ENCODE measurements at regions not wholly inside any gene's neighbourhood (a gene's known extent, or its start where the extent isn't known, plus 50 kb on each side); places are given as distances from the start of the nearest gene placed in this dataset.

- Histone ChIP-seq H3K27ac (ENCODE audit: low read depth in 1 of 3, low read length in 2 of 3) (no peak overlapping the region), H3K4me1 (ENCODE audit: control insufficient read depth in 3 of 3, insufficient read depth in 2 of 3, low read depth in 1 of 3, low read length in 2 of 3) (no peaks in the 10 kb centered on the region), H3K36me3 (ENCODE audit: control insufficient read depth in 3 of 3, insufficient read depth in 2 of 3, low read depth in 1 of 3, low read length in 3 of 3) (no peaks in the 10 kb centered on the region), H3K9me3 (ENCODE audit: control insufficient read depth in 2 of 2, insufficient read depth in 1 of 2, low read depth in 1 of 2, low read length in 1 of 2) (no peaks in the 10 kb centered on the region), H3K27me3 (ENCODE audit: control insufficient read depth in 3 of 3, insufficient read depth in 3 of 3, low read length in 3 of 3) (peaks cover 0 to 4% (median 0%) of the 10 kb centered on the region in 3 donors), H3K4me3 (ENCODE audit: low read depth in 1 of 3, low read length in 3 of 3) (no peak overlapping the region)
- FAIRE-seq: no peak
- WGBS, 3 donors: 77 to 89% (median 84%) methylated on average over 6 of the region's 6 CpGs
- DNase-seq: no peak
These were observed 127.4 kb upstream of the CTTNBP2 start for GRCh38 chr7:118000480-118001202.

GRCh38 chr7:118003476-118003875, 130.2 kb upstream of the CTTNBP2 start:
- Histone ChIP-seq H3K9me3 (ENCODE audit: control insufficient read depth in 2 of 2, insufficient read depth in 1 of 2, low read depth in 1 of 2, low read length in 1 of 2) (no peaks in the 10 kb centered on the region), H3K4me1 (ENCODE audit: control insufficient read depth in 3 of 3, insufficient read depth in 2 of 3, low read depth in 1 of 3, low read length in 2 of 3) (no peaks in the 10 kb centered on the region), H3K27ac (ENCODE audit: low read depth in 1 of 3, low read length in 2 of 3) (no peak overlapping the region), H3K4me3 (ENCODE audit: low read depth in 1 of 3, low read length in 3 of 3) (no peak overlapping the region), H3K36me3 (ENCODE audit: control insufficient read depth in 3 of 3, insufficient read depth in 2 of 3, low read depth in 1 of 3, low read length in 3 of 3) (no peaks in the 10 kb centered on the region), H3K27me3 (ENCODE audit: control insufficient read depth in 3 of 3, insufficient read depth in 3 of 3, low read length in 3 of 3) (peaks cover 0 to 4% (median 0%) of the 10 kb centered on the region in 3 donors)
- WGBS, 3 donors: 48 to 79% (median 68%) methylated on average over 1 of the region's 1 CpG
- no peak for FAIRE-seq
- peak in 1 of 2 donors; percentile 4 for DNase-seq

- Histone ChIP-seq H3K27me3 (ENCODE audit: control insufficient read depth in 3 of 3, insufficient read depth in 3 of 3, low read length in 3 of 3) (peaks cover 0 to 4% (median 0%) of the 10 kb centered on the region in 3 donors), H3K27ac (ENCODE audit: low read depth in 1 of 3, low read length in 2 of 3) (no peak overlapping the region), H3K36me3 (ENCODE audit: control insufficient read depth in 3 of 3, insufficient read depth in 2 of 3, low read depth in 1 of 3, low read length in 3 of 3) (no peaks in the 10 kb centered on the region), H3K4me1 (ENCODE audit: control insufficient read depth in 3 of 3, insufficient read depth in 2 of 3, low read depth in 1 of 3, low read length in 2 of 3) (no peaks in the 10 kb centered on the region), H3K9me3 (ENCODE audit: control insufficient read depth in 2 of 2, insufficient read depth in 1 of 2, low read depth in 1 of 2, low read length in 1 of 2) (no peaks in the 10 kb centered on the region), H3K4me3 (ENCODE audit: low read depth in 1 of 3, low read length in 3 of 3) (no peak overlapping the region)
- 54 to 61% (median 56%) methylated on average over 4 of the region's 4 CpGs for WGBS, 3 donors
- FAIRE-seq (no peak), DNase-seq (no peak)
These were observed 131.8 kb upstream of the CTTNBP2 start for GRCh38 chr7:118005026-118005425.

- WGBS, 3 donors: 42 to 60% (median 53%) methylated on average over 5 of the region's 5 CpGs
- FAIRE-seq (no peak), DNase-seq (no peak)
- H3K27me3 ChIP-seq (ENCODE audit: control insufficient read depth in 3 of 3, insufficient read depth in 3 of 3, low read length in 3 of 3): peaks cover 0 to 4% (median 0%) of the 10 kb centered on the region in 3 donors
- H3K4me3 ChIP-seq (ENCODE audit: low read depth in 1 of 3, low read length in 3 of 3): no peak overlapping the region
- H3K9me3 ChIP-seq (ENCODE audit: control insufficient read depth in 2 of 2, insufficient read depth in 1 of 2, low read depth in 1 of 2, low read length in 1 of 2): no peaks in the 10 kb centered on the region
- no peaks in the 10 kb centered on the region for H3K4me1 ChIP-seq (ENCODE audit: control insufficient read depth in 3 of 3, insufficient read depth in 2 of 3, low read depth in 1 of 3, low read length in 2 of 3)
- H3K27ac ChIP-seq (ENCODE audit: low read depth in 1 of 3, low read length in 2 of 3): no peak overlapping the region
- H3K36me3 ChIP-seq (ENCODE audit: control insufficient read depth in 3 of 3, insufficient read depth in 2 of 3, low read depth in 1 of 3, low read length in 3 of 3): no peaks in the 10 kb centered on the region
These were observed 133.7 kb upstream of the CTTNBP2 start for GRCh38 chr7:118006979-118007378.

GRCh38 chr7:118009419-118009818, 136.2 kb upstream of the CTTNBP2 start:
- H3K27me3 ChIP-seq (ENCODE audit: control insufficient read depth in 3 of 3, insufficient read depth in 3 of 3, low read length in 3 of 3): no peaks in the 10 kb centered on the region
- FAIRE-seq: no peak
- H3K4me1 ChIP-seq (ENCODE audit: control insufficient read depth in 3 of 3, insufficient read depth in 2 of 3, low read depth in 1 of 3, low read length in 2 of 3): no peaks in the 10 kb centered on the region
- DNase-seq: no peak
- H3K27ac ChIP-seq (ENCODE audit: low read depth in 1 of 3, low read length in 2 of 3): no peak overlapping the region
- H3K36me3 ChIP-seq (ENCODE audit: control insufficient read depth in 3 of 3, insufficient read depth in 2 of 3, low read depth in 1 of 3, low read length in 3 of 3): no peaks in the 10 kb centered on the region
- no peaks in the 10 kb centered on the region for H3K9me3 ChIP-seq (ENCODE audit: control insufficient read depth in 2 of 2, insufficient read depth in 1 of 2, low read depth in 1 of 2, low read length in 1 of 2)
- 88 to 94% (median 90%) methylated on average over 2 of the region's 2 CpGs for WGBS, 3 donors
- H3K4me3 ChIP-seq (ENCODE audit: low read depth in 1 of 3, low read length in 3 of 3): no peak overlapping the region

- FAIRE-seq: no peak
- Histone ChIP-seq H3K4me3 (ENCODE audit: low read depth in 1 of 3, low read length in 3 of 3) (no peak overlapping the region), H3K36me3 (ENCODE audit: control insufficient read depth in 3 of 3, insufficient read depth in 2 of 3, low read depth in 1 of 3, low read length in 3 of 3) (no peaks in the 10 kb centered on the region), H3K27ac (ENCODE audit: low read depth in 1 of 3, low read length in 2 of 3) (no peak overlapping the region), H3K4me1 (ENCODE audit: control insufficient read depth in 3 of 3, insufficient read depth in 2 of 3, low read depth in 1 of 3, low read length in 2 of 3) (no peaks in the 10 kb centered on the region), H3K27me3 (ENCODE audit: control insufficient read depth in 3 of 3, insufficient read depth in 3 of 3, low read length in 3 of 3) (no peaks in the 10 kb centered on the region), H3K9me3 (ENCODE audit: control insufficient read depth in 2 of 2, insufficient read depth in 1 of 2, low read depth in 1 of 2, low read length in 1 of 2) (peaks cover 0 to 2% of the 10 kb centered on the region in 2 donors)
- no peak for DNase-seq
- 86 to 98% (median 91%) methylated on average over 3 of the region's 3 CpGs for WGBS, 3 donors
These were observed 138.4 kb upstream of the CTTNBP2 start for GRCh38 chr7:118011652-118012051.

- Histone ChIP-seq H3K9me3 (ENCODE audit: control insufficient read depth in 2 of 2, insufficient read depth in 1 of 2, low read depth in 1 of 2, low read length in 1 of 2) (peaks cover 0 to 5% of the 10 kb centered on the region in 2 donors), H3K36me3 (ENCODE audit: control insufficient read depth in 3 of 3, insufficient read depth in 2 of 3, low read depth in 1 of 3, low read length in 3 of 3) (no peaks in the 10 kb centered on the region), H3K4me1 (ENCODE audit: control insufficient read depth in 3 of 3, insufficient read depth in 2 of 3, low read depth in 1 of 3, low read length in 2 of 3) (no peaks in the 10 kb centered on the region), H3K27me3 (ENCODE audit: control insufficient read depth in 3 of 3, insufficient read depth in 3 of 3, low read length in 3 of 3) (no peaks in the 10 kb centered on the region), H3K4me3 (ENCODE audit: low read depth in 1 of 3, low read length in 3 of 3) (no peak overlapping the region), H3K27ac (ENCODE audit: low read depth in 1 of 3, low read length in 2 of 3) (no peak overlapping the region)
- WGBS, 3 donors: 91 to 98% (median 96%) methylated on average over 2 of the region's 2 CpGs
- FAIRE-seq (no peak), DNase-seq (no peak)
These were observed 140.2 kb upstream of the CTTNBP2 start for GRCh38 chr7:118013252-118014010.

GRCh38 chr7:118022546-118022945, 149.3 kb upstream of the CTTNBP2 start:
- H3K4me3 ChIP-seq (ENCODE audit: low read depth in 1 of 3, low read length in 3 of 3): no peak overlapping the region
- no peaks in the 10 kb centered on the region for H3K9me3 ChIP-seq (ENCODE audit: control insufficient read depth in 2 of 2, insufficient read depth in 1 of 2, low read depth in 1 of 2, low read length in 1 of 2)
- DNase-seq: no peak
- no peaks in the 10 kb centered on the region for H3K36me3 ChIP-seq (ENCODE audit: control insufficient read depth in 3 of 3, insufficient read depth in 2 of 3, low read depth in 1 of 3, low read length in 3 of 3)
- no peak for FAIRE-seq
- H3K4me1 ChIP-seq (ENCODE audit: control insufficient read depth in 3 of 3, insufficient read depth in 2 of 3, low read depth in 1 of 3, low read length in 2 of 3): no peaks in the 10 kb centered on the region
- H3K27me3 ChIP-seq (ENCODE audit: control insufficient read depth in 3 of 3, insufficient read depth in 3 of 3, low read length in 3 of 3): peaks cover 0 to 5% (median 0%) of the 10 kb centered on the region in 3 donors
- no peak overlapping the region for H3K27ac ChIP-seq (ENCODE audit: low read depth in 1 of 3, low read length in 2 of 3)
- WGBS, 3 donors: 45 to 65% (median 55%) methylated on average over 2 of the region's 2 CpGs
